RCC 7860 (cell line): ENCODE measurements at regions not wholly inside any gene's neighbourhood (a gene's known extent, or its start where the extent isn't known, plus 50 kb on each side); places are given as distances from the start of the nearest gene placed in this dataset.
"Not testable (repeated sequence)": the region's sequence is repeated elsewhere in the genome, so short reads cannot be mapped to it uniquely, and the experiment has no call there.

Experiments
- DNase-seq: peaks from one replicate; pipeline ENCODE4 v3.0.0-alpha.2; 2015; ENCODE audit warnings: low spot score
- FAIRE-seq: peaks from 2 replicates; lab custom pipeline; 2012; peaks lifted over from hg19 to GRCh38; lab: Jason Lieb, UNC

DNA sequence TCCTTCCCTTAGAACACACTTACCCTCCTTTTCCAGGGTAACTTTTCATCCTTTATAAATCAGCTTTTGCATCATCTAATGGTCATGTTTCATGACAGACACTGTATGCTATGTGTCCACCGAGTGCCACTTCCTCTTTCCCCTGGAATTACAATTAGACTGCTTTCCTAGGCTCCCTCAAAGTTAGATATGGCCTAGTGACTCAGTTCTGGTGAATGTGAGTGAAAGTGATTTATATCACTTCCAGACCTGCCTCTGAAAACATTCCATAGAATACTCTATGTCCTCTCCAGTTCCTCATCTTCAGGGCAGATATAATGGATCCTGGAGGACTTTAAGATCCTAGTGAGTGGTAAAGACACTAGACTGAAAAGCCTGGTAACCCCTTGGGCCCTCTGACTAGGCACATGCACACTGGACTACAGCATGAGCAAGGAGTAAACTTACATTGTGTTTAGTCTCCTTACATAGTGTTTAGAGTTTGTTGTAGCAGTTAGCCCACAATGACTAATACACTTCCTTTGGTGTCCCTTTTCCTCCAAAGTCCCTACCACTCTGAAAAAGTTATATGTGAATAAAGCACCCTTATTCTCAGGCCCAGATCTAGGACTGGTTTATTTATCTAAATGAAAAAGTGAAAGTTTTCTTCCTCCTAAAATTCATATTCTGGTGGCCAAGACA, 59.3 kb downstream of the GPR88 start:
- FAIRE-seq (peak; percentile 96), DNase-seq (peak; percentile 98)

DNA sequence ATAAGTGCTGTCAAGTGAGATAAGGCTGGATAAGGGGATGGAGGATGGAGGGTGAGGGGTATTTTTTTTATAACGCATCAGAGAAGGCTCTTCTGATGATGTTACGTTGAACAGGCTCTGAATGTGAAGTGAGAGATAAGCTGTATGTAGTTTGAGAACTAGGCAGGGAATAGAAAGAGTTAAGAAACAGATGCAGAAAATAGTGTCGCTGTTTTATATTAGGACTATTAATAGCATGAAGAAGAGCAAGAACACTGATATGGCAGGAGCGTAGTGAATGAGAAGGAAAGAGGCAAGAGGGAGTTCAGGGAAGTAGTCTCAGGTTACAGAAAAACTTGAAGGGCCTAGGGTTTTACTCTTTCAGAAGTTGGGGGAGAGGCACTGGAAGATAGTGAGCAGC, 59.8 kb downstream of the GPR88 start:
- FAIRE-seq (no peak), DNase-seq (no peak)

DNA sequence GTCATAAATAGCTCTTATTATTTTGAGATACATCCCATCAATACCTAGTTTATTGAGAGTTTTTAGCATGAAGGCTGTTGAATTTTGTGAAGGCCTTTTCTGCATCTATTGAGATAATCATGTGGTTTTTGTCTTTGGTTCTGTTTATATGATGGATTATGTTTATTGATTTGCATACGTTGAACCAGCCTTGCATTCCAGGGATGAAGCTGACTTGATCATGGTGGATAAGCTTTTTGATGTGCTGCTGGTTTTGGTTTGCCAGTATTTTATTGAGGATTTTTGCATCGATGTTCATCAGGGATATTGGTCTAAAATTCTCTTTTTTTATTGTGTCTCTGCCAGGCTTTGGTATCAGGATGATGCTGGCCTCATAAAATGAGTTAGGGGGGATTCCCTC, 62.4 kb downstream of the GPR88 start:
- not testable (repeated sequence) for DNase-seq, FAIRE-seq

DNA sequence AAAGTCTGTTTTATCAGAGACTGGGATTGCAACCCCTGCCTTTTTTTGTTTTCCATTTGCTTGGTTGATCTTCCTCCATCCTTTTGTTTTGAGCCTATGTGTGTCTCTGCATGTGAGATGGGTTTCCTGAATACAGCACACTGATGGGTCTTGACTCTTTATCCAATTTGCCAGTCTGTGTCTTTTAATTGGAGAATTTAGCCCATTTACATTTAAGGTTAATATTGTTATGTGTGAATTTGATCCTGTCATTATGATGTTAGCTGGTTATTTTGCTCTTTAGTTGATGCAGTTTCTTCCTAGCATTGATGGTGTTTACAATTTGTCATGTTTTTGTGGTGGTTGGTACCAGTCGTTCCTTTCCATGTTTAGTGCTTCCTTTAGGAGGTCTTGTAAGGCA, 64.1 kb downstream of the GPR88 start:
- not testable (repeated sequence) for FAIRE-seq

DNA sequence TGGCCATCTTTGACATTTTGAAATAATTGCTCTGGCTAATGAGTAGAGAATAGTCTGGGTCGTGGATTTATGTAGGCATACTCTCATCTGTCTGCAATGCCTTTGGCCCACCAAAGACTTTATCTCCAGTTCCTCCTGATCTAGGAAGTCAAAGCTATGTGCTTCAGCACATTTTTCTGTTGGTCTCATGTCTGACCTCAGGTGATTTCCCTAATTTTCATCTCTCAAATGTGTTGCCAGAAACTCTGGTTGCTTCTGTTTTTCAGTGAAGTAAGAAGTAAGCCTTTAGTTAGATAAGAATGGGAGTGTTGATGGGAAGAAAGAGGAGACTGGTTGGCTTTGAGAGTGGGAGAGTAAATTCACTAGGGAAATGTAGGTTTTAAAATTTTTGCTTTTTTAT, 66.4 kb downstream of the GPR88 start:
- FAIRE-seq: no peak

More for the DNA sequence above, 64.1 kb downstream of the GPR88 start:
- DNase-seq: not testable (repeated sequence)

DNA sequence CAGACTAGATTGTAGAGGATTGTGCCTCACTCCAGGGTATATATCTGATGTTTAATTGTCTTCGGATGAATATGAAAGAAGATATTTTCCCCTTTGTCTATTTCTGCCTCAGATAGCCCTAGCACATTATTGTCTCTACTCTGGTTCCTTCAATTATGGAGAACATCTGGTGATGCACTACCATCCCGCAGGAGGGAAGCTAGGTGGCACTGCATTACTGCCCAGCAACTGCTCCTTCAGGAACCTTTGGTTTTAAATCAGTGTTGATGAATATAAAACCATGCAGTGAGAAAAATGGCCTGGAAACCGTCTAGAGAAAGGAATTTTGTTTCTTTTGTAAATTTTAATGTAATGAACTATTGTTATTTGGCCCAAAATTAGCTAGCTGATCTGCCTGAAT, 68.5 kb downstream of the GPR88 start:
- FAIRE-seq (peak; percentile 73), DNase-seq (peak; percentile 54)

More for the DNA sequence above, 66.4 kb downstream of the GPR88 start:
- DNase-seq: no peak

DNA sequence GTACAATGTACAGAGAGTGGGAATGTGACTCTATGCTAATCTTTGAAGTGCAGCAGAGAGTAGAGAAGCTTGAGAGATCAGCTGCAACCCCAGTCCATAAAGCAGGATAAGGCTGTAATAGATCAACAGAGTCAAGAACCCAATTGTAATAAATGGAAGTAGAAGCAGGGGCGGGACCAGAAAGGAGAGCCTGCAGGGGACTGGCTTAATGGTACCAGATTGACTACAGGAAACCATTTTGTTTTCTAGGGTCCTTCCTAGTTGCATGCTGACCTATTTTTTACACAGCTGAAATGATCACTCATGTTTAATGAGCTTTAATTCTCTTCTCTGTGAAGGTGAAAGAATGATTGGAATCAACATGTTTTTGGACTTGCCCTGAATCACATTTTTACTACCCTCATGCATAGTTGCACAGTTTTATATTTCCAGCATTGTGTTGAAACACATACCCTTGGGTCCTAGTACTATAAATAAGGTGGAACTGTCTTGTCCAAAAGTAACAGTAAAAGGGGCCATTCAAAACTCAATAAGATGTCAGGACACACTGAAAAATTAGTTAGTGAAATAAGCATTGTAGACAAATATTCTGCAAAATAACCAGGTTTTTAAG, 69.8 kb downstream of the GPR88 start:
- DNase-seq (no peak), FAIRE-seq (no peak)

DNA sequence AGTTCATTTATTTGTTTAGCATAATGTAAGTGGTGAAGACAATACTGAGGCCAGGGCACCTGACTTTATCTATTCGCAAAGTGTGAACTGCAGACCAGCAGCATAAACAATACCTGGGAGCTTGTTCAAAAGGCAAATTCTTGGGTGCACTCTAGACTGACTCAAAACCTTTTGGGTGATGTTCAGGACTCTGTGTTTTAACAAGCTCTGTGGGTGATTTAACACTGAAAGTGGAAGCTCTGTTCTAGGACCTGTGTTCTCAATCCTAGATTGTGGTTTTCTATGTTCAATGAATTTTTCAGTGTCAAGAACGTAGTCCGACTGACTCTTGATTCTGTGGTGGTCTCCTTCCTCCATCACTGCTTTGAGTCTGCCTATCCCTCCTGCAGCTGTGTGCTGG, 71.9 kb downstream of the GPR88 start:
- DNase-seq (no peak), FAIRE-seq (no peak)

DNA sequence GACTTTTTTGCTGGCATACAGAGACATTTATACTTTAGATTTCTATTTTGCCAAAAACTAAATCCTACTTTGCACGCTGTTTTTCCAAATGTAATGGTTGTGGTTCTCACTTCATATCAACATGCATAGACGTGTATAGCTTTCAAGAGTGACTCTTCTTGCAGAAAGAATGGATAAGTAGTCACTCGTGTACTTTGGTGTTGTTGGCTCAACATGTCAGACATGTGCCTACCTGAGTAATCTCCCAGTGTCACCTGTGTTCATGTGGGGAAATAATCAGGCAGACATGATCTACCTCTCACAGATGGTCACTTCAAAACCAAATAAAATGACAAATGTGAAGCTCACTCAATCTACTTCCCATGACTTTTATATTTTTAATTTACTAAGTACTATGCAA, 73.1 kb downstream of the GPR88 start:
- FAIRE-seq (no peak), DNase-seq (no peak)

DNA sequence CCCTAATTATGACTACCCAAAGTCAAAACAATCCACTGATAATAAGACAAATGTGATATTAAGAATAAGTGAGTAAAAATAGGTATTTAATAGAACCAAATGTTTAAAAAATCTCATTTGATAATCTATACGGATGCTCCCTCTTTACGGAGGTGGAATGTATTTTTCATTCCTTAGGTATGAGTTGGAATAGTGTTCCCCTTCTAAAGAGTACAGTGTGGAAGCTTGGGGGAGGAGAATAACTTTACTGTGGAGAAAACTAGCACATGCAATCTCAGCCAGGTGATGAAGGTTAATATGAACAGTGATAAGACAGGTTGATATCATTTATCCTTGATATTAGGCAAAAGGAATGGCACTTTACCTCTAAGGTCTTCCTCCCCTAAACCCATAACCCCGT, 74.6 kb downstream of the GPR88 start:
- no peak for FAIRE-seq

DNA sequence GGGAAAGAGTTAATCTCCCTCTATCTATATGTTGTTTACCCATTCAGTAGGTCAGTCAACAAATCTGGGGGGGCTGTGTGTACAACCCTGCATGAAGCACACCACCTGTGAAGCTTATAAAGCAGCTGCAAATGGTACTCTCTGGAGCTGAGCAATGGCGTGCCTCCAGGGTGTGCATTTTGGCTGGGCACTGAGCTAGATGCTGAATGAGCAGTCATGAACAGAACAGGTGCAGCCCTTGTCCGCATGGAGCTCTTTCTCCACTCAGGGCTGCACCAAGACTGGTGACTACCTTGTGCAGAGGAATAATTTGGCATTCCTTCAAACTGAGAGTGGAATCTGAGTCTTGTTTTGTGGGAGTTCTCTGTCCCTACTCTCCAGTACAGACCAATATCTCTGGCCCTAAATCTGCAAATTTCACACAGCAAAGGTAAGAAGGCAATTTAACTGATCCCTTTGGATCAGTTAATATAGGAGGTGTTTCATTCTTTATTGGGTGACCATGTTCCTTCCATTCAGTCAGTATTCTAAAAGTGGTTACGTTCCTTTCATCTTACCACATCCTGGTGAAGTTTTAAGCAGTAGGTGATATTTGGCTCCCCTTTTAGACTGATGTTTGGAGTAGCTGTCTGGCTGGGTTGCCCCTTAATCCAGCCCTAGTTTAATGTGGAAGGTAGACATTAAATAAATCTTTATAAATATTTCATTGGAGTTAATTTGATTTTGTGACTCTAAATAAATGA, 76.0 kb downstream of the GPR88 start:
- no peak for FAIRE-seq
- DNase-seq: no peak

More for the DNA sequence above, 74.6 kb downstream of the GPR88 start:
- no peak for DNase-seq

DNA sequence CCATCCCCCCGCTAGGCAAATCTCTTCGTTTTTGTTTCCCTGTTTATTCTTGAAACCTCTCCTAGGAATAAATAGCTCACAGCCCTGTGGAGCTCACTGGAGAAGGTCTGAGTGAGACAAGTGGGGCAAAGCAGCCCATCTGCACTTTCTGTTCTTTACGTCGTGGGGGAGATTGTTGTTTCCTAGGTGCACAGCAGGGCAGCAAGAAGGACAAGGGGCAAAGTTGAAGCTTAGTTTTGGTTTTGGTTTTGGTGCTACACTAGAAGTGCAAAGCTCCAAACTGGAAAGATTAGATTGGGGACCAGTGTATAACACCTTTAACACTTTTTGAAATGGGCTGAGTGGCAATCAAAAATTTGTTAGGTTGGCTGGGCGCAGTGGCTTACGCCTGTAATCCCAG, 76.6 kb downstream of the GPR88 start:
- DNase-seq: no peak
- no peak for FAIRE-seq

DNA sequence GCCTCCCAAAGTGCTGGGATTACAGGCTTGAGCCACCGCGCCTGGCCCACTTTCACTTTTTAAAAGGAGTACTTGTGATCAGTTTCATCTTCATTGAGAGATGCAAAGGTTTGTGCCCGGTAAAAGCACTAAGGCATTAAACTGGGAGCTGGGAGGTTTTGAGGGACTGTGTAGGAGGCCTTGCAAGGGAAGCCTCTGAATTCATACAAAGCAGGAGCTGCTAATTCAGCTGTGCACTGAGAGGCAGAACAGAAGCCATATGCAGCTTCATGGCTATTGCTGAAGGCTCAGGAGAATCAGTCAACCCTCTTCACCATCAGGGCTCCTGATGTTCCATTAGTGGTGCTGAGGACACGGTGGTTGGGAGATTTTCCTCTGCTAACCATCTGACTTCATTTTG, 77.7 kb downstream of the GPR88 start:
- FAIRE-seq (no peak), DNase-seq (no peak)

DNA sequence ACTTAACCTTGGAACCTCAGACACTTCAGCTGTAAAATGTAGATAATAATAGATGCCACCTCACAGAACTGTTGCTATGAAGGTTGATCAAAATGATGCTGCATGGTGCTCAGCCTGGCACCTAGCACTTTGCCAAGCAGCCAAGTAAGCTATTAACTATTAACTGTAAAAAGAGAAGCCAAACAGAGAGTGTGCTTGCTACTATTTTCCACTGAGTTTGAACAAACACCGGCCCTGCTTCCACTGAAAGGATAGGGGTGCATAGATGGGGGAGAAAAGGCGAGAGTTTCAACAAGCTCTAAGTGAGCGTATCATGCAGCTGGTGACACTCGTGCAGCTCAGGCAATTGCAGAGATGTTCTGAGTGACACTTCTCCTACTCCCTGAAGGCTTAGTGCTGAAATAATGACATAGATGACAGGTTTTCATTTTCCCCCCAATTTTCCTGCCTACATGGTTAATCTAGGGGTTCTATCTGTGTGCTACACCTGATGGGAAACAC, 78.2 kb downstream of the GPR88 start:
- FAIRE-seq (no peak), DNase-seq (no peak)

DNA sequence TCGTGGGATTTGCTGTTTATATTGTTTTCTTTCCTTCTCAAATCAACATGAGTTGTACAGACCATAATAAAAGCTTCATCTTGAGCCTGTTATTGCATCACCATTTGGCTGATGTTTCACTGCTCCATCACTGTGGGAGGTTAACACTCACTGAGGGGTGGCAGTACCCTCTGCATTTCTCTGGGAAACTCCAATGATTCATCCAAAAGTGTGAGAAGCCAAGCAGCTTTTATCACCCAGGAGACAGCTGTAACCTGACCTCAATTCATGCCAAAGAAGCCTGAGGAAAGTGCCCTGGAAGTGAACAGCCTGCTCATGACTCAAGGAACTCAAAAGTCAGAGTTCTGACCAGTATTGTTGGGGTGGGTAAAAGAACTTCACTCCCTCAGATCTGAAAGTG, 84.1 kb downstream of the GPR88 start:
- peak; percentile 99 for FAIRE-seq

DNA sequence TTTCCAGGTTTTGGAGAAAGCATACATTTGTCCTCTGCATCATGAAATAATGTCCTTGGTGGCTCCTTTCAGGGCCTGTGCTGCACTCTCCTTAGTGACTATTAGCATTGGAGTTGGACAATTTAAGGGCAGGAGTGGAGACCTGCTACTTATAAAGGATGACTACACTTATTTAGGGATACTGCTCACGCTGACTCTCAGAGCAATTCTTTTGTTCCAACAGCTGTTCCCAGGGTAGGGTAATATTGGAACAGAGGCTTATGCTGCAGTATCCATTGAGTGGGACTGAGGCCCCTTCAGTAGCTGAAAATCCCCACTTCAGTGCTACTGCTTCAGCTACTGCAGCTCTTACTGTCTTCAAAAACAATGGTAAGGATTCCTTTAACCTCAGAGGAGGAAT, 84.6 kb downstream of the GPR88 start:
- no peak for FAIRE-seq

More for the DNA sequence above, 84.1 kb downstream of the GPR88 start:
- peak; percentile 99 for DNase-seq

DNA sequence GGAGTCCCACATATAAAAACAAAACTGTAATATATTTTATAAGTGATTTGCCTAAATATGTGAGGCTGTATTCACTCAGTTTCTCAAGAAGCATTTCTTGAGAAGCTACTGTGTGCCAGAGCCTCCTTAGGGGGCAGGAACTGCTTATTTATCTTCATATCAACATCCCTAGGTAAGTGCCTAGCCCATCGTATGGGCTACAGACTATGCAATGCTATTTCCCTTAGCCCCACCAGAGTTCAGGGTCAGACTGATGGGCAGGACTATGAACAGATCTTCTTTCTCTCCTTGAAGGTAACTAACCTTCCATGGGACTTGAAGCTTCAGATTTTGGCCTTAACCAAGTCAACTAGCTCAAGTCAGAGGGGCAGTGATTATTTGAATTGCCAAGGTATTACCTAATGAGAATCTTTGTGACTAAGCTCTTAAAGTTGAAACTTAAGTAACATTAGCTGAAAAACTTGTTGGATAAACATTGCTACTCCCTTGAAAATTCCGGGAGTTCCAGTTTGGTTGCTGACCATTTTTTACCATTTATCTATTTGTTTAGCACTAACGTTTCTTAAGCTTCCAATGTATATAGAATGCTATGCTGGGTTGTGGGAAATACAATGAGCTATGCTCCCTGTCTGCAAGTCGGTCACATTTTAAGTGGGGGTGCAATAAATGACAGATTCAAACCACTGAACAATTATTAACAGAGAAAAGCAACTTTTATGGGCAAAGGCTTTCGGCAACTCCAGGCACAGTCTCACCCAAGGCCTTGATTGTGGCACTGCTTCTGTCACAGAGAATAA, 85.2 kb downstream of the GPR88 start:
- peak; percentile 98 for FAIRE-seq
- peak; percentile 91 for DNase-seq

More for the DNA sequence above, 84.6 kb downstream of the GPR88 start:
- no peak for DNase-seq

DNA sequence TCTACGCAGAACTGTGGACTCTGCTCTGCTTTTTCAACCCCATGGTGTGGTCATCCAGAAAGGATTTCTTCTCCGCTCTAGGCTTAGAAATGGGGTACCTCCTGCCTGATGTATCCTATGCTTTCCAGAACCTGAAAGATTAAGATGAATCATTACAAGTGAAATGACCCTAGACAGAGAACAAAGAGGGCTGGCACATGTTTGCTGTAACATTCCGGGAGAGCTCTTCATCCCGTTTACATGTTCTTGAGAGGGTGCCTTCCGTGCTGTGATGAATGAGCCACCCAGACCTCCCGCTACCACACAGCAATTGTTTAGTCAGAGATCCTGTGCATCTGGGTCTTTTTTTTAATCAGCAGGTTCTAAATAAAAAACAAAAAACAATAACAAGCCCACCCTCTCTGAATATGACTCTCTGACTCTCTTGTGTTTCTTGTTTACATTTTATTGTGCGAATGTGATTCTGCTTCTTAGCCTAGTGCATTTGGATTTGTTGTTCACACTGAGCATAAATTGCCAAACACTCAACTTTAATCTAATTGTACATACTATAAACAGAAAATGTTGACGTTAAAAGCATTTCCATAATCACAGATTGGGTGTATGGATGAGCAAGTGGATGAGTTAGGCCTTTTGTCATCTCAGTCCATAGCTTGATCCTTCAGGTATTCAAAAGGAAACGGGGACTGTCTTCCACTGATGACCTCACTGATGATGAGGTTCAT, 87.1 kb downstream of the GPR88 start:
- DNase-seq (peak; percentile 70), FAIRE-seq (peak; percentile 74)

DNA sequence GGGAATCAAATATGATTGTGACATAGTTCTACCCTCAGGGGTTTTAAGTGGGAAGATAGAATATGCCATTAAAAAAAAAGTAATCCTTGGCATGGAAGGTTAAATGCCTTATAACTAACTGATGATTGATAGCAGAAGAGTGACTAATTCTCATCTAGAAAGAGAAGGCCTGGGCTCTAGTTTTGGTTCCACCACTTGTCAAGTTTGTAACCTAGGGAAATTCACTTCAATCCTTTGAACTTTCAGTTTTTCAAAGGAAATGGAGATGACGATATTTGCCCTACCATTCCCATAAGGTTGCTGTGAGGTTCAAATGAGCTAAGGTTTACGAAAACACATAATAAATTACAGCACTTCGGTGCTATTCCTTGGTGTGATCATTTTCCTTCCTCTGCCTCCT, 88.5 kb downstream of the GPR88 start:
- DNase-seq: peak; percentile 67
- peak; percentile 93 for FAIRE-seq

DNA sequence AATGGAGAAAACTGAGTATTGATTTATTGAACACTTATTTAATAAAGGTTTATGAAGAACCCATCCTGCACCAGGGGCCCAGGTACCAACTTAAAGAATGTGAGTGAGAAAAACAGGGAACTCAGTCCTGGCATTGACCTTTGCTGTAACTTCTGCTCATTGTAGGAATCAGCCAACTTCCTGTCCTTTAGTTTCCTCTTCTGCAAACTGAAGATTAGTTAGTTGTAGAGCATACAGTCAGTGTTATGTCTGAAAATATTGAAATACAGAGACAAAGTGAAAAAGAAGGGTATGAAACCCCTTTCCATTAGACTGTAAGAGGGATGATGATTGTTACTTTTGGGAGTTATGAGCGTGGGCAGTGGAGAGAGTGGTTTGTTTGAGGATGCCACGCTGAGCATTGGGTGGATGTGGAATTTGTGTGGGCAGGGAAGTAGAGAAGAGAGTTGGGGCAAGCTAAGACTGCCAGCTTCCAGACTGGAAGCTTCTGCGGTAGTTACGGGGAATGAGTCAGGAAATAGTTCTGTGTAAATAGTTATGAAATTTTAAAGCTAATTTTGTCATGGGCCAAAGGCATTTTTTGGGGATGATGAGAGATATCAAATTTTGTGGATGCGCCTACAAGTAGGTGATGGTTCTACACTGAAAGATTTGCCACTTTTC, 89.2 kb downstream of the GPR88 start:
- FAIRE-seq: peak; percentile 87
- DNase-seq: peak; percentile 82
